Liver (tissue), 8 donors: ENCODE measurements at regions not wholly inside any gene's neighbourhood (a gene's known extent, or its start where the extent isn't known, plus 50 kb on each side); places are given as distances from the start of the nearest gene placed in this dataset.

Experiments
- DNase-seq: peaks from one replicate; pipeline ENCODE4 v3.0.0-alpha.2; 2017; ENCODE audit warnings: low spot score
- H3K27ac ChIP-seq, 2 donors: one replicate each; pipeline ENCODE4 v1.7.0; 2013; ENCODE audit warnings: inconsistent platforms in 2 of 2, low read length in 2 of 2, control low read depth in 1 of 2, low read depth in 1 of 2, mild to moderate bottlenecking in 1 of 2
- H3K27me3 ChIP-seq, 4 donors: one replicate each; pipeline versions ENCODE4 v1.6.1 to v1.7.0; 2013; ENCODE audit warnings: low read length in 3 of 4, inconsistent platforms in 1 of 4, mild to moderate bottlenecking in 1 of 4, moderate library complexity in 1 of 4; ENCODE audit not compliant: control insufficient read depth in 4 of 4, insufficient read depth in 4 of 4
- H3K36me3 ChIP-seq, 4 donors: one replicate each; pipeline versions ENCODE4 v1.6.1 to v1.7.0; 2013; ENCODE audit warnings: low read length in 3 of 4, mild to moderate bottlenecking in 3 of 4, low read depth in 1 of 4, moderate library complexity in 1 of 4; ENCODE audit not compliant: control insufficient read depth in 4 of 4, insufficient read depth in 3 of 4
- H3K4me1 ChIP-seq, 4 donors: one replicate each; pipeline versions ENCODE4 v1.6.1 to v1.7.0; 2013; ENCODE audit warnings: low read length in 3 of 4, mild to moderate bottlenecking in 3 of 4, moderate library complexity in 1 of 4; ENCODE audit not compliant: control insufficient read depth in 4 of 4, insufficient read depth in 4 of 4
- H3K4me3 ChIP-seq, 3 donors: one replicate each; pipeline versions ENCODE4 v1.6.1 to v1.7.0; 2013; ENCODE audit warnings: low read length in 3 of 3, control low read depth in 1 of 3, low read depth in 1 of 3, mild to moderate bottlenecking in 1 of 3
- H3K9ac ChIP-seq, 2 donors: one replicate each; pipeline ENCODE4 v1.7.0; 2013; ENCODE audit warnings: low read length in 2 of 2, mild to moderate bottlenecking in 2 of 2, moderate library complexity in 2 of 2, control low read depth in 1 of 2, low read depth in 1 of 2
- H3K9me3 ChIP-seq, 4 donors: one replicate each; pipeline versions ENCODE4 v1.6.1 to v1.7.0; 2013; ENCODE audit warnings: low read length in 3 of 4; ENCODE audit not compliant: control insufficient read depth in 4 of 4
- CTCF ChIP-seq: fragments of 150-350 bp; IDR thresholded peaks from 2 replicates; pipeline ENCODE4 v1.5.1; 2017; ENCODE audit warnings: improper control_type of control experiment, low read depth, low read length; ENCODE audit not compliant: missing input control
- EGR1 ChIP-seq, 2 donors: IDR thresholded peaks; 2 replicates each; pipeline ENCODE4 v1.6.1; 2016 to 2018; ENCODE audit warnings: antibody characterized with exemption in 2 of 2, low read depth in 2 of 2
- FOXA1 ChIP-seq: IDR thresholded peaks from 2 replicates; pipeline ENCODE4 v1.6.1; 2016; ENCODE audit warnings: antibody characterized with exemption
- FOXA2 ChIP-seq: IDR thresholded peaks from 2 replicates; pipeline ENCODE4 v1.6.1; 2016; ENCODE audit warnings: antibody characterized with exemption
- GABPA ChIP-seq, 2 donors: IDR thresholded peaks in 1 of 2; conservative IDR thresholded peaks in 1 of 2; 2 replicates each; pipeline ENCODE4 v1.6.1; 2016; ENCODE audit warnings: antibody characterized with exemption in 2 of 2, mild to moderate bottlenecking in 1 of 2, moderate library complexity in 1 of 2
- HNF4A ChIP-seq, 2 donors: conservative IDR thresholded peaks; 2 replicates each; pipeline ENCODE4 v1.6.1; 2016; ENCODE audit warnings: antibody characterized with exemption in 2 of 2, mild to moderate bottlenecking in 2 of 2
- HNF4G ChIP-seq: IDR thresholded peaks from 2 replicates; pipeline ENCODE4 v1.6.1; 2016; ENCODE audit warnings: antibody characterized with exemption
- JUND ChIP-seq, 2 donors: IDR thresholded peaks; 2 replicates each; pipeline ENCODE4 v1.6.1; 2016; ENCODE audit warnings: antibody characterized with exemption in 2 of 2
- MAX ChIP-seq: IDR thresholded peaks from 2 replicates; pipeline ENCODE4 v1.6.1; 2016; ENCODE audit warnings: antibody characterized with exemption
- NR2F2 ChIP-seq: IDR thresholded peaks from 2 replicates; pipeline ENCODE4 v1.6.1; 2016; ENCODE audit warnings: antibody characterized with exemption
- RAD21 ChIP-seq, 2 donors: IDR thresholded peaks; 2 replicates each; pipeline ENCODE4 v1.6.1; 2016; ENCODE audit warnings: antibody characterized with exemption in 2 of 2, mild to moderate bottlenecking in 2 of 2
- REST ChIP-seq: IDR thresholded peaks from 2 replicates; pipeline ENCODE4 v1.6.1; 2016; ENCODE audit warnings: antibody characterized with exemption, mild to moderate bottlenecking
- TAF1 ChIP-seq: conservative IDR thresholded peaks from 2 replicates; pipeline ENCODE4 v1.6.1; 2016; ENCODE audit warnings: antibody characterized with exemption, mild to moderate bottlenecking
- YY1 ChIP-seq: IDR thresholded peaks from 2 replicates; pipeline ENCODE4 v1.6.1; 2016; ENCODE audit warnings: antibody characterized with exemption, mild to moderate bottlenecking
- ZBTB33 ChIP-seq: IDR thresholded peaks from 2 replicates; pipeline ENCODE4 v1.6.1; 2016; ENCODE audit warnings: antibody characterized with exemption
- WGBS: extraction: QIAGEN DNeasy Blood & Tissue Kit; methylation state at CpG from one replicate; pipeline ENCODE4 v1.1.7; 2013; 5-methylcytosine and 5-hydroxymethylcytosine counted together
- donor health status: healthy.
- donor health status: healthy.
- donor health status: healthy.
- donor health status: healthy.
- donor health status: healthy.

GRCh38 chr1:239612379-239612778 is 226.0 kb downstream of the CHRM3 start:
- Histone ChIP-seq H3K27me3 (peaks cover 0 to 6% (median 0%) of the 10 kb centered on the region in 4 donors), H3K4me1 (no peaks in the 10 kb centered on the region), H3K27ac (no peak overlapping the region), H3K4me3 (no peak overlapping the region), H3K36me3 (no peaks in the 10 kb centered on the region), H3K9ac (no peak overlapping the region), H3K9me3 (no peaks in the 10 kb centered on the region)
- no peak for TF ChIP-seq ZBTB33
- TF ChIP-seq JUND (IDR thresholded peaks at IDR 0.05) = no peak
- no peak for TF ChIP-seq TAF1
- TF ChIP-seq RAD21 (IDR thresholded peaks at IDR 0.05) = no peak
- no peak for TF ChIP-seq FOXA2
- no peak for TF ChIP-seq MAX
- TF ChIP-seq EGR1 (IDR thresholded peaks at IDR 0.05; ENCODE audit: low read depth in 2 of 2) = no peak
- no peak for TF ChIP-seq GABPA (IDR thresholded peaks at IDR 0.05 in 1 of 2, conservative IDR thresholded peaks at IDR 0.05 in 1 of 2)
- 67% methylated on average over 1 of the region's 1 CpG for WGBS
- DNase-seq = no peak

GRCh38 chr1:239616673-239617072 is 230.3 kb downstream of the CHRM3 start:
- WGBS = 68% methylated on average over 1 of the region's 1 CpG
- Histone ChIP-seq H3K27me3 (peaks cover 0 to 6% (median 0%) of the 10 kb centered on the region in 4 donors), H3K4me3 (no peak overlapping the region), H3K4me1 (no peaks in the 10 kb centered on the region), H3K9ac (no peak overlapping the region), H3K27ac (no peak overlapping the region), H3K9me3 (no peaks in the 10 kb centered on the region), H3K36me3 (no peaks in the 10 kb centered on the region)
- no peak for DNase-seq
- TF ChIP-seq JUND (IDR thresholded peaks at IDR 0.05) (no peak), CTCF (no peak)

- 75% methylated on average over 6 of the region's 6 CpGs for WGBS
- no peaks in the 10 kb centered on the region for H3K4me1 ChIP-seq
- H3K27ac ChIP-seq = no peak overlapping the region
- H3K36me3 ChIP-seq = no peaks in the 10 kb centered on the region
- H3K27me3 ChIP-seq = peaks cover 0 to 6% (median 0%) of the 10 kb centered on the region in 4 donors
- no peak for TF ChIP-seq FOXA1
- H3K9me3 ChIP-seq = no peaks in the 10 kb centered on the region
- no peak overlapping the region for H3K4me3 ChIP-seq
- H3K9ac ChIP-seq = no peak overlapping the region
- no peak for DNase-seq
Measured at GRCh38 chr1:239617259-239617658, 230.9 kb downstream of the CHRM3 start.

- Histone ChIP-seq H3K27me3 (peaks cover 0 to 2% (median 0%) of the 10 kb centered on the region in 4 donors), H3K27ac (no peak overlapping the region), H3K9ac (no peak overlapping the region), H3K4me1 (no peaks in the 10 kb centered on the region), H3K4me3 (no peak overlapping the region), H3K36me3 (no peaks in the 10 kb centered on the region), H3K9me3 (no peaks in the 10 kb centered on the region)
- WGBS = 69% methylated on average over 5 of the region's 5 CpGs
- no peak for DNase-seq
- TF ChIP-seq REST (no peak), YY1 (no peak), EGR1 (IDR thresholded peaks at IDR 0.05; ENCODE audit: low read depth in 2 of 2) (no peak), JUND (IDR thresholded peaks at IDR 0.05) (no peak), HNF4A (conservative IDR thresholded peaks at IDR 0.05) (no peak), FOXA2 (no peak), NR2F2 (no peak), MAX (no peak), HNF4G (no peak), TAF1 (no peak), RAD21 (IDR thresholded peaks at IDR 0.05) (no peak)
Measured at GRCh38 chr1:239617731-239618130, 231.4 kb downstream of the CHRM3 start.
